GM12878 (cell line): ENCODE measurements at regions not wholly inside any gene's neighbourhood (a gene's known extent, or its start where the extent isn't known, plus 50 kb on each side); places are given as distances from the start of the nearest gene placed in this dataset.

Experiments
- ATAC-seq: fragments of 200-7000 bp; cut with Tn5 transposase; 3 replicates; pipeline ENCODE4 v1.9.1; 2020; ENCODE audit warnings: mild to moderate bottlenecking, moderate library complexity
- BruUV-seq: library from RNA; stranded (reverse); fragments of 400-500 nt; replicated peaks from 2 replicates; lab custom pipeline; 2021; lab: Mats Ljungman, UMichigan
- CTCF ChIA-PET: fragments of 300-600 bp; sonication (Branson Sonifier 250); formaldehyde crosslinking; extraction: SDS; loops from one replicate; lab custom pipeline; 2021; ENCODE audit warnings: inconsistent platforms; lab: Yijun Ruan, JAX
- POLR2A ChIA-PET: fragments of 350-600 bp; formaldehyde crosslinking; extraction: SDS; loops from one replicate; lab custom pipeline; 2021; ENCODE audit warnings: inconsistent platforms; lab: Charles Lee
- RAD21 ChIA-PET: fragments of 300-600 bp; sonication (Branson Sonifier 250); formaldehyde crosslinking; loops from one replicate; lab custom pipeline; 2023; ENCODE audit warnings: antibody characterized with exemption; ENCODE audit not compliant: unreplicated experiment; lab: Charles Lee
- SMC1A ChIA-PET: fragments of 300-600 bp; sonication (Branson Sonifier 250); formaldehyde crosslinking; loops from one replicate; lab custom pipeline; 2023; ENCODE audit not compliant: unreplicated experiment, uncharacterized antibody; lab: Charles Lee
- DNase-seq: peaks from one replicate; pipeline ENCODE4 v3.0.0-alpha.2; 2011; ENCODE audit warnings: low read depth, low spot score
- FAIRE-seq: peaks from 3 replicates; lab custom pipeline; 2011; peaks lifted over from hg19 to GRCh38; lab: Jason Lieb, UNC
- H2AFZ ChIP-seq: 2 replicates; pipeline ENCODE4 v1.6.0; 2011; ENCODE audit warnings: low read depth, low read length, control low read depth; ENCODE audit not compliant: control insufficient read depth
- H3K27ac ChIP-seq: 2 replicates; pipeline ENCODE4 v1.5.1; 2011; ENCODE audit warnings: control low read depth; ENCODE audit not compliant: control insufficient read depth, insufficient read depth
- H3K27me3 ChIP-seq, 2 experiments: replicated peaks in 1 of 2; 2 replicates each; pipeline versions ENCODE4 v1.6.0 to v1.6.1; 2011; ENCODE audit warnings: low read length in 1 of 2; ENCODE audit not compliant: control insufficient read depth in 2 of 2, insufficient read depth in 2 of 2
- H3K36me3 ChIP-seq, 2 experiments: 2 replicates each; pipeline ENCODE4 v1.5.1; 2011; ENCODE audit warnings: low read length in 1 of 2; ENCODE audit not compliant: control insufficient read depth in 2 of 2, insufficient read depth in 2 of 2
- H3K4me1 ChIP-seq: 2 replicates; pipeline ENCODE4 v1.6.1; 2011; ENCODE audit warnings: mild to moderate bottlenecking, low read length, moderate library complexity, mixed read lengths; ENCODE audit not compliant: control insufficient read depth, insufficient read depth
- H3K4me2 ChIP-seq: 2 replicates; pipeline ENCODE4 v1.6.0; 2011; ENCODE audit warnings: control low read depth; ENCODE audit not compliant: control insufficient read depth, insufficient read depth
- H3K4me3 ChIP-seq: fragments of 200-600 bp; sonication (generic); 2 replicates; pipeline ENCODE4 v1.5.1; 2016
- H3K79me2 ChIP-seq: 2 replicates; pipeline ENCODE4 v1.6.0; 2011; ENCODE audit warnings: low read length; ENCODE audit not compliant: control insufficient read depth, insufficient read depth
- H3K9ac ChIP-seq: 2 replicates; pipeline ENCODE4 v1.8.0; 2011; ENCODE audit warnings: low read length, control low read depth, mixed read lengths; ENCODE audit not compliant: control insufficient read depth, insufficient read depth
- H3K9me3 ChIP-seq: replicated peaks from 3 replicates; pipeline ENCODE4 v1.5.1; 2011; ENCODE audit warnings: mild to moderate bottlenecking, low read length; ENCODE audit not compliant: control insufficient read depth, insufficient read depth
- H4K20me1 ChIP-seq: 2 replicates; pipeline ENCODE4 v1.6.0; 2011; ENCODE audit not compliant: control insufficient read depth, insufficient read depth
- MEF2B ChIP-seq: fragments of 450-650 bp; IDR thresholded peaks from 2 replicates; pipeline ENCODE4 v1.6.1; 2018; ENCODE audit warnings: mild to moderate bottlenecking, moderate library complexity; ENCODE audit not compliant: partially characterized antibody, poor library complexity, severe bottlenecking
- SMC3 ChIP-seq: IDR thresholded peaks from 2 replicates; pipeline ENCODE4 v1.6.1; 2011; ENCODE audit warnings: low read length, improper control_type of control experiment, borderline replicate concordance
- YY1 ChIP-seq: IDR thresholded peaks from 2 replicates; pipeline ENCODE4 v1.6.1; 2011; ENCODE audit warnings: low read depth, mild to moderate bottlenecking, low read length
- WGBS: methylation state at CpG from one replicate; pipeline ENCODE4 v1.1.6; 2016; ENCODE audit warnings: low lambda C conversion rate; ENCODE audit not compliant: insufficient replicate concordance, insufficient coverage; ENCODE audit errors: missing lambda C conversion rate; 5-methylcytosine and 5-hydroxymethylcytosine counted together
- in situ Hi-C: fragments of 300-500 bp; cut with MboI; formaldehyde crosslinking; loops from 9 replicates; pipeline ENCODE4 v1.14.3; 2018; ENCODE audit warnings: mixed read lengths
- intact Hi-C: fragments of 100-400 bp; cut with micrococcal nuclease; formaldehyde crosslinking; loops from one replicate; pipeline ENCODE4 v1.14.2; 2022; ENCODE audit not compliant: unreplicated experiment
- TF ChIP-seq, protein P1 (sequence below): fragments of 450-650 bp; IDR thresholded peaks from 2 replicates; pipeline ENCODE4 v1.6.1; 2016; ENCODE audit warnings: mild to moderate bottlenecking
- TF ChIP-seq, protein P2 (sequence below): IDR thresholded peaks from 2 replicates; pipeline ENCODE4 v1.6.1; 2011; ENCODE audit warnings: low read depth, mild to moderate bottlenecking, low read length, moderate library complexity, borderline replicate concordance; ENCODE audit errors: extremely low read depth
- TF ChIP-seq, protein P3 (sequence below): fragments of 450-650 bp; IDR thresholded peaks from 2 replicates; pipeline ENCODE4 v1.6.1; 2016; ENCODE audit warnings: mild to moderate bottlenecking, moderate library complexity, borderline replicate concordance
- TF ChIP-seq, protein P4 (sequence below): IDR thresholded peaks from 2 replicates; pipeline ENCODE4 v1.6.1; 2012; ENCODE audit warnings: low read length, inconsistent platforms

DNA sequence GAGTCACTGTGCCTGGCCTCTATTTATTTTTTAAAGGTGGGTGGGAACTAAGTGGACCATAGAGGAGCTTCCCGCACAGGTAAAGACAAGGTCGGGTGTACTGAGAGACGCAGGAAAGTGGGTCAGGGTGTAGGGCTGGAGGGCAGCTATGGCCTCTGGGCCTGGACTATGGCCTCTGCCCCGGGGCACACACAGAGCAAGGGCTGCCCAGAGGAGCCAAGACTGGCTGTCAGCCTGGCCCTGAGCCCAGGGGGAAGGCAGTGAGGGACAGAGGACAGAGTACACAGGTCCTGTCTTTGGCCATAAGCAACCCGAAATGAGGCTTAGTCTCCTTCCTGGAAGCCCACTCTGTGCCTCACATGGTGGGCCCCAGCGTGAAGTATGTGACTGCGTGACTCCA, 102.1 kb upstream of the PRB2 start:
- Histone ChIP-seq H3K27ac (no peak overlapping the region), H3K4me2 (peak overlapping the region; percentile 41; the same call in 1 of the 2 replicates)
- CTCF ChIA-PET: interaction anchor here (0.6 to 2.4 kb wide), 3 partner anchors 10 to 188 kb away, joined by 3 to 13 read pairs (median 3); no protein-coding TSS in a partner anchor

DNA sequence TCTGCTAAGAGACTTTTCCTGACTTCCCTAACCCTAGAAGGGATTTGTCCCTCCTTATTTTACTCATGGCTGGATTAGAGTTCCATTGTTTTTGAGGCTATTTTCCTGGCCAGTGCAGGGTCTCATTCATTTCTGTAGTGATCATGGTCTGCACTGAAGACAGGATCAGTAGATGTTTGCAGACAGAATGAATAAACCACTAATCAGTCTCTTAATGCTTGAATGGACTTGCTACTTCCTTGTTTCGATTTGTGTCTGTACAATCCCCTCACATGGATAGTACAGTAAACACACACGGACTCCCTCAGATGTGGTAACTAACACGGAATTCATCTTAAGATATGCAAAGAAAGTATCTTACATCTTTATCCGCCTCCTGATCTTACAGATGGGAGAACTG, 102.6 kb upstream of the PRB2 start:
- in situ Hi-C loops (no loop called here), intact Hi-C loops (no loop called here)
- H3K27ac ChIP-seq: no peak overlapping the region
- peak overlapping the region; percentile 34; the same call in 1 of the 2 replicates for H3K4me3 ChIP-seq
- H2AFZ ChIP-seq: no peak overlapping the region
- DNase-seq: peak; percentile 46
- peak overlapping the region; percentile 41; the same call in 1 of the 2 replicates for H3K4me2 ChIP-seq
- peaks cover 0 to 7% of the 10 kb centered on the region in 2 experiments for H3K27me3 ChIP-seq
- ChIA-PET CTCF (interaction anchor here (2.4 kb wide), 1 partner anchor 10 kb away, joined by 13 read pairs; no protein-coding TSS in a partner anchor), SMC1A (interaction anchor here (1.1 to 1.8 kb wide), 2 partner anchors 10 to 46 kb away, joined by 3 to 10 read pairs; no protein-coding TSS in a partner anchor), POLR2A (no interaction called here), RAD21 (no interaction called here)
- no TSS peak for BruUV-seq
- H3K9me3 ChIP-seq: no peaks in the 10 kb centered on the region; the same call in 2 of the 3 replicates
- H3K9ac ChIP-seq: no peak overlapping the region
- no peaks in the 10 kb centered on the region for H3K36me3 ChIP-seq
- peak; percentile 87 for ATAC-seq
- peaks cover 5% of the 10 kb centered on the region for H3K4me1 ChIP-seq
- WGBS: 3% methylated on average over 4 of the region's 4 CpGs
- no peaks in the 10 kb centered on the region for H3K79me2 ChIP-seq
- FAIRE-seq: no peak
- H4K20me1 ChIP-seq: no peaks in the 10 kb centered on the region
- TF ChIP-seq, protein P1, sequence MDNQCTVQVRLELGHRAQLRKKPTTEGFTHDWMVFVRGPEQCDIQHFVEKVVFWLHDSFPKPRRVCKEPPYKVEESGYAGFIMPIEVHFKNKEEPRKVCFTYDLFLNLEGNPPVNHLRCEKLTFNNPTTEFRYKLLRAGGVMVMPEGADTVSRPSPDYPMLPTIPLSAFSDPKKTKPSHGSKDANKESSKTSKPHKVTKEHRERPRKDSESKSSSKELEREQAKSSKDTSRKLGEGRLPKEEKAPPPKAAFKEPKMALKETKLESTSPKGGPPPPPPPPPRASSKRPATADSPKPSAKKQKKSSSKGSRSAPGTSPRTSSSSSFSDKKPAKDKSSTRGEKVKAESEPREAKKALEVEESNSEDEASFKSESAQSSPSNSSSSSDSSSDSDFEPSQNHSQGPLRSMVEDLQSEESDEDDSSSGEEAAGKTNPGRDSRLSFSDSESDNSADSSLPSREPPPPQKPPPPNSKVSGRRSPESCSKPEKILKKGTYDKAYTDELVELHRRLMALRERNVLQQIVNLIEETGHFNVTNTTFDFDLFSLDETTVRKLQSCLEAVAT: no peak
- TF ChIP-seq MEF2B (no peak), YY1 (no peak)
- TF ChIP-seq, protein P2, sequence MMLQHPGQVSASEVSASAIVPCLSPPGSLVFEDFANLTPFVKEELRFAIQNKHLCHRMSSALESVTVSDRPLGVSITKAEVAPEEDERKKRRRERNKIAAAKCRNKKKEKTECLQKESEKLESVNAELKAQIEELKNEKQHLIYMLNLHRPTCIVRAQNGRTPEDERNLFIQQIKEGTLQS: no peak
- TF ChIP-seq, protein P3, sequence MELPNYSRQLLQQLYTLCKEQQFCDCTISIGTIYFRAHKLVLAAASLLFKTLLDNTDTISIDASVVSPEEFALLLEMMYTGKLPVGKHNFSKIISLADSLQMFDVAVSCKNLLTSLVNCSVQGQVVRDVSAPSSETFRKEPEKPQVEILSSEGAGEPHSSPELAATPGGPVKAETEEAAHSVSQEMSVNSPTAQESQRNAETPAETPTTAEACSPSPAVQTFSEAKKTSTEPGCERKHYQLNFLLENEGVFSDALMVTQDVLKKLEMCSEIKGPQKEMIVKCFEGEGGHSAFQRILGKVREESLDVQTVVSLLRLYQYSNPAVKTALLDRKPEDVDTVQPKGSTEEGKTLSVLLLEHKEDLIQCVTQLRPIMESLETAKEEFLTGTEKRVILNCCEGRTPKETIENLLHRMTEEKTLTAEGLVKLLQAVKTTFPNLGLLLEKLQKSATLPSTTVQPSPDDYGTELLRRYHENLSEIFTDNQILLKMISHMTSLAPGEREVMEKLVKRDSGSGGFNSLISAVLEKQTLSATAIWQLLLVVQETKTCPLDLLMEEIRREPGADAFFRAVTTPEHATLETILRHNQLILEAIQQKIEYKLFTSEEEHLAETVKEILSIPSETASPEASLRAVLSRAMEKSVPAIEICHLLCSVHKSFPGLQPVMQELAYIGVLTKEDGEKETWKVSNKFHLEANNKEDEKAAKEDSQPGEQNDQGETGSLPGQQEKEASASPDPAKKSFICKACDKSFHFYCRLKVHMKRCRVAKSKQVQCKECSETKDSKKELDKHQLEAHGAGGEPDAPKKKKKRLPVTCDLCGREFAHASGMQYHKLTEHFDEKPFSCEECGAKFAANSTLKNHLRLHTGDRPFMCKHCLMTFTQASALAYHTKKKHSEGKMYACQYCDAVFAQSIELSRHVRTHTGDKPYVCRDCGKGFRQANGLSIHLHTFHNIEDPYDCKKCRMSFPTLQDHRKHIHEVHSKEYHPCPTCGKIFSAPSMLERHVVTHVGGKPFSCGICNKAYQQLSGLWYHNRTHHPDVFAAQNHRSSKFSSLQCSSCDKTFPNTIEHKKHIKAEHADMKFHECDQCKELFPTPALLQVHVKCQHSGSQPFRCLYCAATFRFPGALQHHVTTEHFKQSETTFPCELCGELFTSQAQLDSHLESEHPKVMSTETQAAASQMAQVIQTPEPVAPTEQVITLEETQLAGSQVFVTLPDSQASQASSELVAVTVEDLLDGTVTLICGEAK: no peak

More for the DNA sequence above, 102.1 kb upstream of the PRB2 start:
- H3K9me3 ChIP-seq: no peaks in the 10 kb centered on the region; the same call in 2 of the 3 replicates
- H3K4me1 ChIP-seq: peaks cover 5% of the 10 kb centered on the region
- no peaks in the 10 kb centered on the region for H4K20me1 ChIP-seq
- no peak for FAIRE-seq
- POLR2A ChIA-PET: no interaction called here
- H3K4me3 ChIP-seq: no peak overlapping the region
- H2AFZ ChIP-seq: no peak overlapping the region
- H3K27me3 ChIP-seq: peaks cover 0 to 7% of the 10 kb centered on the region in 2 experiments
- no TSS peak for BruUV-seq
- RAD21 ChIA-PET: interaction anchor here (1.5 kb wide), 1 partner anchor 9 kb away, joined by 4 read pairs; no protein-coding TSS in a partner anchor
- H3K79me2 ChIP-seq: no peaks in the 10 kb centered on the region
- intact Hi-C loops: no loop called here
- no peaks in the 10 kb centered on the region for H3K36me3 ChIP-seq
- WGBS: 66% methylated on average over 6 of the region's 7 CpGs
- in situ Hi-C loops: no loop called here
- TF ChIP-seq SMC3: no peak
- TF ChIP-seq, protein P4, sequence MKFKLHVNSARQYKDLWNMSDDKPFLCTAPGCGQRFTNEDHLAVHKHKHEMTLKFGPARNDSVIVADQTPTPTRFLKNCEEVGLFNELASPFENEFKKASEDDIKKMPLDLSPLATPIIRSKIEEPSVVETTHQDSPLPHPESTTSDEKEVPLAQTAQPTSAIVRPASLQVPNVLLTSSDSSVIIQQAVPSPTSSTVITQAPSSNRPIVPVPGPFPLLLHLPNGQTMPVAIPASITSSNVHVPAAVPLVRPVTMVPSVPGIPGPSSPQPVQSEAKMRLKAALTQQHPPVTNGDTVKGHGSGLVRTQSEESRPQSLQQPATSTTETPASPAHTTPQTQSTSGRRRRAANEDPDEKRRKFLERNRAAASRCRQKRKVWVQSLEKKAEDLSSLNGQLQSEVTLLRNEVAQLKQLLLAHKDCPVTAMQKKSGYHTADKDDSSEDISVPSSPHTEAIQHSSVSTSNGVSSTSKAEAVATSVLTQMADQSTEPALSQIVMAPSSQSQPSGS: 0 out of 2 replicates have a peak, but pooled peaks have one; percentile 4
- TF ChIP-seq, all 136 proteins: peak for 1
- SMC1A ChIA-PET: interaction anchor here (1.1 to 1.8 kb wide), 2 partner anchors 9 to 47 kb away, joined by 3 to 10 read pairs; no protein-coding TSS in a partner anchor
- DNase-seq (no peak), ATAC-seq (no peak)
- H3K9ac ChIP-seq: no peak overlapping the region
